ENCODE measurements at regions not wholly inside any gene's neighbourhood (a gene's known extent, or its start where the extent isn't known, plus 50 kb on each side); places are given as distances from the start of the nearest gene placed in this dataset.

DNA sequence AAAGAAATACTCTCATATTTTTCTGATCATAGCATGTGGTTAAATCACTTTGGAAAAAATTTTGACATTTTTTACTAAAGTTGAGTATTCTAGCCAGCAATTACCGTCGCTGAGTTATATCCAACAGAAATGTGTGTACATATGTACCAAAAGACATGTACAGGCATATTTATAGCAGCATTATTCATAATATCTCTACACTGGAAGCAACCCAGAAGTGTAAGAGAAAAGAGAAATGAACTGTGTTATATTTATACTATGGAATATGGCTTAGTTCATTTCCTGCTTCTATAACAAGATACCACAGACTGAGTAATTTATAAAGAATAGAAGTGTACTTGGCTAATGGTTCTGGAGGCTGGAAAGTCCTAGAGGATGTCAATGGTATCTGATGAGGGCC is 474.0 kb upstream of the GJE1 start:
- H3K4me1 ChIP-seq, result no peaks in the 10 kb centered on the region
- no peak for DNase-seq
- no peak overlapping the region for H3K4me3 ChIP-seq
- H3K27me3 ChIP-seq (ENCODE audit: low read depth), result no peaks in the 10 kb centered on the region
- no peaks in the 10 kb centered on the region for H3K36me3 ChIP-seq
- ATAC-seq, result no peak
- H3K9me3 ChIP-seq, result no peaks in the 10 kb centered on the region
- intact Hi-C loops (cut with DNase I), result no loop called here
- TF ChIP-seq, protein P1, sequence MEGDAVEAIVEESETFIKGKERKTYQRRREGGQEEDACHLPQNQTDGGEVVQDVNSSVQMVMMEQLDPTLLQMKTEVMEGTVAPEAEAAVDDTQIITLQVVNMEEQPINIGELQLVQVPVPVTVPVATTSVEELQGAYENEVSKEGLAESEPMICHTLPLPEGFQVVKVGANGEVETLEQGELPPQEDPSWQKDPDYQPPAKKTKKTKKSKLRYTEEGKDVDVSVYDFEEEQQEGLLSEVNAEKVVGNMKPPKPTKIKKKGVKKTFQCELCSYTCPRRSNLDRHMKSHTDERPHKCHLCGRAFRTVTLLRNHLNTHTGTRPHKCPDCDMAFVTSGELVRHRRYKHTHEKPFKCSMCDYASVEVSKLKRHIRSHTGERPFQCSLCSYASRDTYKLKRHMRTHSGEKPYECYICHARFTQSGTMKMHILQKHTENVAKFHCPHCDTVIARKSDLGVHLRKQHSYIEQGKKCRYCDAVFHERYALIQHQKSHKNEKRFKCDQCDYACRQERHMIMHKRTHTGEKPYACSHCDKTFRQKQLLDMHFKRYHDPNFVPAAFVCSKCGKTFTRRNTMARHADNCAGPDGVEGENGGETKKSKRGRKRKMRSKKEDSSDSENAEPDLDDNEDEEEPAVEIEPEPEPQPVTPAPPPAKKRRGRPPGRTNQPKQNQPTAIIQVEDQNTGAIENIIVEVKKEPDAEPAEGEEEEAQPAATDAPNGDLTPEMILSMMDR (IDR thresholded peaks at IDR 0.05), result no peak
- no peak overlapping the region for H3K27ac ChIP-seq

DNA sequence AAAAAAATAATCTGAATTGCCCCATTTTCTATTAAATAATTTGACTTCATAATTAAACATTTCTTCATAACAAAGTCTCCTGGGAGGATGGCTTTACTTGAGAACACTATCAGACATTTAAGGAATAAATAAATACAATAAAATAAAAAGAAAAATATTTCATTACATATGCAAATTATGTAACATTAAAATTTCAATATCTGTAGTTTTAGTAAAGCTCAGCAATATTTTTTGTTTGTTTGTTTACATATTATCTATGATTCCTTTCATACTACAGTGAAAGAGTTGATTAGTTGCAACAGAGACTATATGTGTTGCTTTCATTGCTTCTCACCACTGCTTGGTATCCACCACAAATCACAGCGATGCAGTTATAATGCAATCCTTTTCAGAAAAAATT is 474.9 kb upstream of the GJE1 start:
- H3K36me3 ChIP-seq, result no peaks in the 10 kb centered on the region
- H3K9me3 ChIP-seq, result no peaks in the 10 kb centered on the region
- no peak overlapping the region for H3K27ac ChIP-seq
- no peak overlapping the region for H3K4me3 ChIP-seq
- intact Hi-C loops (cut with DNase I), result no loop called here
- ATAC-seq, result no peak
- DNase-seq, result no peak
- no peaks in the 10 kb centered on the region for H3K27me3 ChIP-seq (ENCODE audit: low read depth)
- H3K4me1 ChIP-seq, result no peaks in the 10 kb centered on the region
- TF ChIP-seq, protein P1 (IDR thresholded peaks at IDR 0.05), result no peak

DNA sequence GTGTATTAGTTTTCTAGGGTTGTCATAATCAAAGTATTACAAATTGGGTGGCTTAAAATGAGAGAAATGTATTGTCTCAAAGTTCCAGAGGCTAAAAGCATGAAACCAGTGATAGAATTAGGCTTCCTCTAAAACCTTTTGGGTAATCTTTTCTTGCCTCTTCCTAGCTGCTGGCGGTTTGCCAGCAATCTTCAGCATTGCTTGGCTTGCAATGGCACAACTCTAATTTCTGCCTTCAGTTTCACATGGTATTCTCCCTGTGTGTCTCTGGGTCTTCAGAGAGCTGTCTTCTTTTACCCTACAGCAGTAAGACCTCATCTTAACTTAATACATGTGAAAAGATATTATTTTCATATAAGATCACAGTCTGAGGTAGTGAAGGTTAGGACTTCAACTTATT is 479.1 kb upstream of the GJE1 start:
- no peaks in the 10 kb centered on the region for H3K4me1 ChIP-seq
- no peaks in the 10 kb centered on the region for H3K27me3 ChIP-seq (ENCODE audit: low read depth)
- TF ChIP-seq, protein P1 (IDR thresholded peaks at IDR 0.05), result no peak
- H3K36me3 ChIP-seq, result no peaks in the 10 kb centered on the region
- no peak overlapping the region for H3K27ac ChIP-seq
- H3K9me3 ChIP-seq, result no peaks in the 10 kb centered on the region
- DNase-seq (no peak), ATAC-seq (no peak)
- no peak overlapping the region for H3K4me3 ChIP-seq
- intact Hi-C loops (cut with DNase I), result no loop called here

DNA sequence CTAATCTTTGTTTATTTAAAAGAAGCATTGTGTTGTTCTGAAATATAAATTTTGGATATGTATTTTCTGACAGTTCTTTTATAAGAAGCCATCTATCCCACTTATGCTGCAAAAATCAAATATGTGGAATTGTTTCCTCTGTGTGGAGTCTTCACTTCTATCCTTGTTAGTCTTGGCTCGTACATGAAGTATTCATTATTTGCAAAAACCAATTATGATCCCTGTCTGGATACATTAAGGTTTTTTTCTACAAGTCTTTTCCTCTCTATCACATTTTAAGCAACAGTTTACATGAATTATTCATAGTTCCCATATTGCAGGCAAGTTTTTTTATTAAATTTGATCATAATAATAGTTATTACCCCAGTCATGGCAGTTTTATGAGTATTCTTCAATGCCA is 490.8 kb upstream of the GJE1 start:
- ATAC-seq (no peak), DNase-seq (no peak)
- TF ChIP-seq, protein P1 (IDR thresholded peaks at IDR 0.05), result no peak
- intact Hi-C loops (cut with DNase I), result no loop called here
- no peak overlapping the region for H3K4me3 ChIP-seq
- no peaks in the 10 kb centered on the region for H3K4me1 ChIP-seq
- H3K36me3 ChIP-seq, result no peaks in the 10 kb centered on the region
- H3K27ac ChIP-seq, result no peak overlapping the region
- no peaks in the 10 kb centered on the region for H3K27me3 ChIP-seq (ENCODE audit: low read depth)
- H3K9me3 ChIP-seq, result no peaks in the 10 kb centered on the region

DNA sequence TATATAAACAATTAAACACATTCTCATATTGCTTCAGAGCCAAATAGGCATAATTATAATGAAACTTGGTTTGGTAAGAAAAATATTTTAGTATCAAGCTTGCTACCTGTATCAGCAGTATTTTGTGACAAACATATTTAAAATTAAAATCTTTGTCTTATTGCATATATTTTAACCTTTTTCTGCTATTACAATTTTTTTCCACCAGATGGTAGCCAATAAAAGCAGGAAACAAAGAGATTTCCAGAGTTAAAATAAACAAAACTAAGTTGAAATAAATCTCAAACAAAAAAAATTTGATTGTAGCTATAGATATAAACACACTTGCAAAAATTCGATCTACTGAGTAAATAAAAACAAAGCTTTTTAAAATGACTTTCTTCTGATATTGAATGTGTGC is 491.3 kb upstream of the GJE1 start:
- Histone ChIP-seq H3K9me3 (no peaks in the 10 kb centered on the region), H3K4me3 (no peak overlapping the region), H3K27me3 (ENCODE audit: low read depth) (no peaks in the 10 kb centered on the region), H3K36me3 (no peaks in the 10 kb centered on the region), H3K4me1 (no peaks in the 10 kb centered on the region), H3K27ac (no peak overlapping the region)
- DNase-seq (no peak), ATAC-seq (no peak)
- intact Hi-C loops (cut with DNase I), result no loop called here
- TF ChIP-seq, protein P1 (IDR thresholded peaks at IDR 0.05), result no peak

DNA sequence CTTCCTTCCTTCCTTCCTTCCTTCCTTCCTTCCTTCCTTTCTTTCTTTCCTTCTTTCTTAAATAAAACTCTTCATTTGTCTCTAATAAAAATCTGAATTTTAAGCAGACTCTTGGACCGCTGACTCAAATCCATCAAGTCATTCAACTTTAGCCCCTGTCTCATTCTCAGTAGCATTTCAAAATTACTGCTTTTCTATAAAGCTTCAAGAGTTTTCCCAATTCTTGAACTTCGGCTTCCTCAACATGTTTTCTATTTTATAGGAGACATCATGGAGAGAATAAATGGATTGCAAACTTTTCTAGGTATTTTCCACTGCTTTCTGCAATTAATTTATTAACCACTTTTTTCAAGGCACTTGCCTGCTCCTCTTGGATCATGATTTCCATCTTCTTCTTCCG is 497.1 kb upstream of the GJE1 start:
- TF ChIP-seq, protein P1 (IDR thresholded peaks at IDR 0.05), result no peak

More for the DNA sequence above, 497.1 kb upstream of the GJE1 start:
- no peaks in the 10 kb centered on the region for H3K36me3 ChIP-seq
- no peak overlapping the region for H3K4me3 ChIP-seq
- no peaks in the 10 kb centered on the region for H3K9me3 ChIP-seq
- intact Hi-C loops (cut with DNase I), result no loop called here
- no peak for DNase-seq
- no peak overlapping the region for H3K27ac ChIP-seq
- no peaks in the 10 kb centered on the region for H3K4me1 ChIP-seq
- no peak for ATAC-seq
- H3K27me3 ChIP-seq (ENCODE audit: low read depth), result no peaks in the 10 kb centered on the region

All from lower lobe of right lung (tissue), 2 donors.